HG02885 (cell line): ENCODE measurements at regions not wholly inside any gene's neighbourhood (a gene's known extent, or its start where the extent isn't known, plus 50 kb on each side); places are given as distances from the start of the nearest gene placed in this dataset.
A peak's percentile ranks its signal among the peaks of the same experiment; 100 is the strongest.
"Not testable (repeated sequence)": the region's sequence is repeated elsewhere in the genome, so short reads cannot be mapped to it uniquely, and the experiment has no call there.

Experiments used
- ATAC-seq: cut with Tn5 transposase; IDR thresholded peaks from one replicate; pipeline ENCODE4 v1.9.1; 2021; ENCODE audit warnings: mild to moderate bottlenecking; ENCODE audit not compliant: unreplicated experiment, poor library complexity

- ATAC-seq, result not testable (repeated sequence)
Observed at GRCh38 chr15:22358932-22359331, 99.8 kb upstream of the GOLGA6L22 start.

GRCh38 chr15:22359587-22359986, 99.1 kb upstream of the GOLGA6L22 start:
- peak; percentile 81 for ATAC-seq

GRCh38 chr15:22360696-22361095, 98.0 kb upstream of the GOLGA6L22 start:
- not testable (repeated sequence) for ATAC-seq

- ATAC-seq, result not testable (repeated sequence)
Observed at GRCh38 chr15:22362502-22362901, 96.2 kb upstream of the GOLGA6L22 start.

DNA sequence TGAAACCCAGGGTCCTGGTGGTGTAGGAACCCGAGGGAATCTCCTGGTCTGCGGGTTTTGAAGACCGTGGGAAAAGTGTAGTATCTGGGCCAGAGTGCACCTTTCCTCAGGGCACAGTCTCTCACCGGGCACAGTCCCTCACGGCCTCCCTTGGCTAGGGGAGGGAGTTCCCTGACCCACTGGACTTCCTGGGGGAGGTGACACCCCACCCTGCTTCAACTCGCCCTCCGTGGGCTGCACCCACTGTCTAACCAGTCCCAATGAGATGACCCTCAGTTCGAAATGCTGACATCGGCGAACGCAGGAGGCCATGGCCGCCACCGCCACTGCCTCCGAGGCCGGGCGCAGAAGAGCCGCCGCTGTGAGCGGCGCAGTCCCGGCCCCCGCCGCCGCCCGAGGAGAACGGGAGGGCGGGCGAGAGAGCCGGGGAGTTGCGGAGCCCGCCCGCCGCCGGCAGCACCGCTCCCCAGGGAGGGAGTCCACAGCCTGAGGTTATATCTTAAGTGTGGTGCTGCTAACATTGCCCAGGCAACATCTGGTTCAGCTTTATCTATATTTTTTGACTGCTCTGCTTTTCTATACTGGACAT, 87.4 kb upstream of the GOLGA6L22 start:
- not testable (repeated sequence) for ATAC-seq

DNA sequence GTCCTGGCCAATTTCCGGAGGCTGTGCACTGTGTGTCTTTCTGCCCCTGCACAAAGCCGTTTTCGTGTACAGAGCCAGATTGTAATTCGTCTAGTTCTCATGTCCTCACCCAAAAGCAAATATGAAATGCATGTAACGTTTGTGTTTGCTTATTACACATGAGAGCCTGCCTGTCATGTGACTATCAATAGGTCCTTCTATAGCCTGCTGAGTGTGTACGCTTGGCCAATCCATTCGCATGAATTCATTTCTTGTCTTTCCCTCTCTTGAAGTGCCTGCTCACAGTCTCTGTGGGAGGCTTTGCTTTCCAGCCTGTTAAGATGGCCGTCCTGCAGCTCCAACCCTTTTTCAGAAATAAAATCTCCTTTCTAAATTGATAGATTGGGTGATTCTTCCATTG, 84.2 kb upstream of the GOLGA6L22 start:
- not testable (repeated sequence) for ATAC-seq

- not testable (repeated sequence) for ATAC-seq
Observed at GRCh38 chr15:22375829-22376228, 82.9 kb upstream of the GOLGA6L22 start.

GRCh38 chr15:22377859-22378258, 80.8 kb upstream of the GOLGA6L22 start:
- ATAC-seq, result peak; percentile 87

DNA sequence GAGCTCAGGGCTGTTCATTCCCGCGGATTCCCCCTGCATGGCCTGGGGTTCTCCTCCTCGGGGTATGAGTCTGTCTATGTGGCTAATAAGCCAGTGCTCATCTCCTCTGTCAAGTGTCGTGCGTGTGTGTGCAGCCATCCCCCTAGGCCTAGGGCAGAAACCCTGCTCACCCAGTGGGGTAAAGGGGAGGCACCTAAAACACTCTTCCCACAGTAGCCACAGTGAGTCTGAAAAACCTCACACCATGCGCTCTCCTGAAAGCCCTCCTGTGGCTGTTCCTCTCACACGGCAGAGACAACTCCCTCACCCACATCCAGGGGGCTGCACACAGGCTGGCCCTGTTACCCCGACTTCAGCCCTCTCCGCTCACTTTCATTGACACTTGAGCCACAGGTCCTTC, 71.0 kb upstream of the GOLGA6L22 start:
- ATAC-seq, result not testable (repeated sequence)

- ATAC-seq, result not testable (repeated sequence)
Observed at GRCh38 chr15:22388365-22388764, 70.3 kb upstream of the GOLGA6L22 start.

DNA sequence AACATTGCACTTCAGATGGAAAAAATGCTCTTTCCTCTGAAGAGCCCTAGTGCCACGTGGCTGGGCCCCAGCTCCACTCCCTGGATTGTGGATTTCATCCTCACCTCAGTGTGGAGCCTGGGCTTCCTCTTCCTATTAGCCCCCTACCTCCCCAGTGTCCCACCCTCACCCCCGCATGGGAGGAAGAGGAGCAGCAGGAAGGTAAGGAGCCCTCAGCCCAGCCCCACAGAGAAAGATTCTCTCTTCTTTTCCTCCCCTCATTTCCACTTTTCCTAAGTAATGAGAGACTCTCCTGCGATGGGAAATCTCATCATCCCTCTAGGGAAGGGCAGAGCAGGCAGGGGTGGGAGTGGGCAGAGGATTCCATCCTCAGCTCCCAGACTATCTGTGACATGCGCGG, 57.5 kb upstream of the GOLGA6L22 start:
- ATAC-seq, result not testable (repeated sequence)

DNA sequence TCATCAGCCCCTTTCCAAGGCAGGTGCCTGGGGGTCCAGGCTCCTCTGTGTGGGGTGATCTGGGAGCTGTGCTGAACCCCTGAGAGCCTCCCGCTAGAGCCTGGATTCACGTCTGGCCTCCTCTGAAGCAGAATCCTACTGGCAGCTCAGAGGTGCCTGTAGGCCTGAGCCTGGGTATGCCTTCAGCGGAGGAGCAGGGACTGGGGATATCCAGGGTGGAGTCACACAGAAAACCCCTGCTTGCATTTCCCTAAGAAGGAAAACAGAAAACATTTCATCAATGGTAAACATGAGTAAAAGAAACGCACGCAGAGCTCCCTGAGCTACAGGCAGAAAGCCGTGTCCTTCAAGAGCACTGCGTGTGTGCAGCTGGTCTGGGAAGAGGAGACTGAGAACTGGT, 57.0 kb upstream of the GOLGA6L22 start:
- ATAC-seq, result not testable (repeated sequence)

DNA sequence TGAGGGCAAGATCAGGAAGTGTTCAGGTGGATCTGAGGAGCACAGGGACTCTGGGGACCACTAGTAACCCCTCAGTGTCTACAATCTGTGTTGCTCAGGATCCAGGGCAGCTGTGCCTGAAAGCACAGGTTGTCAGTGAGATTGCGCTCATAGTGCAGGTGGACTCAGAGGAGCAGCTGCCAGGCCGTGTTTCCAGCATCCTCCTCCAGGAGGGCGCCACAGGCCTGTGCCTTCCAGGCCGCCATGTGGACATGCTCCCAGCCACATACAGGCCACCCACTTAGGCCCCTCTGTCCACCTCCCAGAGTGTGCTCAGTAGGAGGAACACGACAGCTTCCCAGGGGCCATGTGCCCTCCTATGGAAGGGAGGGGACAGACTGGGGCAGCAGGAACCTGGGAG, 52.9 kb upstream of the GOLGA6L22 start:
- not testable (repeated sequence) for ATAC-seq
